Stimulated activated naive CD8-positive, alpha-beta T cell treated with anti-CD3 and anti-CD28 coated beads, Interleukin-15, Interleukin-2, amounts not matched to agents 100 U/mL and 50 U/mL, for 24 hours (primary cell): ENCODE measurements at regions not wholly inside any gene's neighbourhood (a gene's known extent, or its start where the extent isn't known, plus 50 kb on each side); places are given as distances from the start of the nearest gene placed in this dataset.
"Not testable (repeated sequence)": the region's sequence is repeated elsewhere in the genome, so short reads cannot be mapped to it uniquely, and the experiment has no call there.

ENCODE experiments used
- ATAC-seq: fragments of 150-1000 bp; cut with Tn5 transposase; one replicate; pipeline ENCODE4 v1.10.0; 2021
- DNase-seq: peaks from one replicate; pipeline ENCODE4 v3.0.0; 2021

- no peak for DNase-seq
- no peak for ATAC-seq
Measured at GRCh38 chr7:34207810-34208209, 302.5 kb downstream of the BMPER start.

- DNase-seq (no peak), ATAC-seq (no peak)
Measured at GRCh38 chr7:34208878-34209621, 303.7 kb downstream of the BMPER start.

GRCh38 chr7:34211018-34211417 is 305.7 kb downstream of the BMPER start:
- DNase-seq (no peak), ATAC-seq (no peak)

GRCh38 chr7:34217972-34218371 is 312.6 kb downstream of the BMPER start:
- DNase-seq (no peak), ATAC-seq (no peak)

- DNase-seq (no peak), ATAC-seq (no peak)
Measured at GRCh38 chr7:34219153-34219718, 313.9 kb downstream of the BMPER start.

GRCh38 chr7:34220506-34221185 is 315.3 kb downstream of the BMPER start:
- DNase-seq (no peak), ATAC-seq (no peak)

GRCh38 chr7:34222316-34222715 is 317.0 kb downstream of the BMPER start:
- no peak for ATAC-seq
- no peak for DNase-seq

- ATAC-seq (no peak), DNase-seq (no peak)
Measured at GRCh38 chr7:34222722-34223121, 317.4 kb downstream of the BMPER start.

- DNase-seq, result no peak
- no peak for ATAC-seq
Measured at GRCh38 chr7:34224281-34224680, 318.9 kb downstream of the BMPER start.

- no peak for DNase-seq
- ATAC-seq, result no peak
Measured at GRCh38 chr7:34225193-34225592, 319.9 kb downstream of the BMPER start.

- ATAC-seq, result no peak
Measured at GRCh38 chr7:34227525-34227924, 322.2 kb downstream of the BMPER start.

GRCh38 chr7:34235101-34235500 is 329.8 kb downstream of the BMPER start:
- DNase-seq, ATAC-seq: not testable (repeated sequence)

More at GRCh38 chr7:34227525-34227924, 322.2 kb downstream of the BMPER start:
- DNase-seq, result no peak

GRCh38 chr7:34236057-34236456 is 330.7 kb downstream of the BMPER start:
- DNase-seq (no peak), ATAC-seq (no peak)

GRCh38 chr7:34236839-34237492 is 331.6 kb downstream of the BMPER start:
- ATAC-seq (no peak), DNase-seq (no peak)

- no peak for DNase-seq
- ATAC-seq, result no peak
Measured at GRCh38 chr7:34237493-34237849, 332.1 kb downstream of the BMPER start.

- ATAC-seq (no peak), DNase-seq (no peak)
Measured at GRCh38 chr7:34240417-34240816, 335.1 kb downstream of the BMPER start.

GRCh38 chr7:34242391-34242790 is 337.1 kb downstream of the BMPER start:
- ATAC-seq (no peak), DNase-seq (no peak)

GRCh38 chr7:34245246-34245645 is 339.9 kb downstream of the BMPER start:
- ATAC-seq, result no peak
- no peak for DNase-seq

GRCh38 chr7:34247468-34247867 is 342.1 kb downstream of the BMPER start:
- DNase-seq (no peak), ATAC-seq (no peak)

- DNase-seq, result no peak
- no peak for ATAC-seq
Measured at GRCh38 chr7:34249192-34249591, 343.9 kb downstream of the BMPER start.

GRCh38 chr7:34260279-34260678 is 354.9 kb downstream of the BMPER start:
- ATAC-seq (no peak), DNase-seq (no peak)

- DNase-seq (no peak), ATAC-seq (no peak)
Measured at GRCh38 chr7:34263168-34263567, 357.8 kb downstream of the BMPER start.

GRCh38 chr7:34269084-34269483 is 363.7 kb downstream of the BMPER start:
- DNase-seq (no peak), ATAC-seq (no peak)
